ENCODE measurements at regions not wholly inside any gene's neighbourhood (a gene's known extent, or its start where the extent isn't known, plus 50 kb on each side); places are given as distances from the start of the nearest gene placed in this dataset.

DNA sequence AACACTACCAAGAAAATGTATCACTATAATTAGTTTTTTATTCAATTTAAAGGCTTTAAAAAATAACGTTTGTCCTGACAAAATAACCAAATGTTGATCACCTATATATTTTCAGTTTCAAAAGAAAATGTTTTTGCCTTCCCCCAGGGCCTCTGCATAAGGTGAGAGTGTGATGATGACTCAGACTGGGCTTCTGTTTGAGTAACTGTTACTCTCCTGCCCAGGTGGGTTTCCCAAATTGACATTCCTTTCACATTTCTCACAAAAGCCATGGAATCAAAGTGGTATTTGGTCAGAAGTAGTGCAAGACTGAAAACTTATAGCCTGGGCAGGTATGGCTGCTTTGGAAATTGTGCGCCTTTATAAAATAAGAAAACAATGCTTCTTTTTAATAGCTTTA is 180.6 kb downstream of the COG6 start:
- TF ChIP-seq CTCF (IDR thresholded peaks at IDR 0.05) (no peak), NR2C2 (CRISPR knock-in tag; IDR thresholded peaks at IDR 0.05) (no peak), MAX (CRISPR knock-in tag; IDR thresholded peaks at IDR 0.05) (no peak), CREM (CRISPR knock-in tag; IDR thresholded peaks at IDR 0.05) (no peak), GABPB1 (CRISPR knock-in tag; IDR thresholded peaks at IDR 0.05) (no peak)
- TF ChIP-seq, protein P1, sequence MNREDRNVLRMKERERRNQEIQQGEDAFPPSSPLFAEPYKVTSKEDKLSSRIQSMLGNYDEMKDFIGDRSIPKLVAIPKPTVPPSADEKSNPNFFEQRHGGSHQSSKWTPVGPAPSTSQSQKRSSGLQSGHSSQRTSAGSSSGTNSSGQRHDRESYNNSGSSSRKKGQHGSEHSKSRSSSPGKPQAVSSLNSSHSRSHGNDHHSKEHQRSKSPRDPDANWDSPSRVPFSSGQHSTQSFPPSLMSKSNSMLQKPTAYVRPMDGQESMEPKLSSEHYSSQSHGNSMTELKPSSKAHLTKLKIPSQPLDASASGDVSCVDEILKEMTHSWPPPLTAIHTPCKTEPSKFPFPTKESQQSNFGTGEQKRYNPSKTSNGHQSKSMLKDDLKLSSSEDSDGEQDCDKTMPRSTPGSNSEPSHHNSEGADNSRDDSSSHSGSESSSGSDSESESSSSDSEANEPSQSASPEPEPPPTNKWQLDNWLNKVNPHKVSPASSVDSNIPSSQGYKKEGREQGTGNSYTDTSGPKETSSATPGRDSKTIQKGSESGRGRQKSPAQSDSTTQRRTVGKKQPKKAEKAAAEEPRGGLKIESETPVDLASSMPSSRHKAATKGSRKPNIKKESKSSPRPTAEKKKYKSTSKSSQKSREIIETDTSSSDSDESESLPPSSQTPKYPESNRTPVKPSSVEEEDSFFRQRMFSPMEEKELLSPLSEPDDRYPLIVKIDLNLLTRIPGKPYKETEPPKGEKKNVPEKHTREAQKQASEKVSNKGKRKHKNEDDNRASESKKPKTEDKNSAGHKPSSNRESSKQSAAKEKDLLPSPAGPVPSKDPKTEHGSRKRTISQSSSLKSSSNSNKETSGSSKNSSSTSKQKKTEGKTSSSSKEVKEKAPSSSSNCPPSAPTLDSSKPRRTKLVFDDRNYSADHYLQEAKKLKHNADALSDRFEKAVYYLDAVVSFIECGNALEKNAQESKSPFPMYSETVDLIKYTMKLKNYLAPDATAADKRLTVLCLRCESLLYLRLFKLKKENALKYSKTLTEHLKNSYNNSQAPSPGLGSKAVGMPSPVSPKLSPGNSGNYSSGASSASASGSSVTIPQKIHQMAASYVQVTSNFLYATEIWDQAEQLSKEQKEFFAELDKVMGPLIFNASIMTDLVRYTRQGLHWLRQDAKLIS (CRISPR knock-in tag; IDR thresholded peaks at IDR 0.05; ENCODE audit: borderline replicate concordance): no peak
